T-helper 1 cell (primary cell): ENCODE measurements at regions not wholly inside any gene's neighbourhood (a gene's known extent, or its start where the extent isn't known, plus 50 kb on each side); places are given as distances from the start of the nearest gene placed in this dataset.

ENCODE experiments used
- DNase-seq, 5 donors: peaks; one replicate each; pipeline ENCODE4 v3.0.0-alpha.2; 2012 to 2020

DNA sequence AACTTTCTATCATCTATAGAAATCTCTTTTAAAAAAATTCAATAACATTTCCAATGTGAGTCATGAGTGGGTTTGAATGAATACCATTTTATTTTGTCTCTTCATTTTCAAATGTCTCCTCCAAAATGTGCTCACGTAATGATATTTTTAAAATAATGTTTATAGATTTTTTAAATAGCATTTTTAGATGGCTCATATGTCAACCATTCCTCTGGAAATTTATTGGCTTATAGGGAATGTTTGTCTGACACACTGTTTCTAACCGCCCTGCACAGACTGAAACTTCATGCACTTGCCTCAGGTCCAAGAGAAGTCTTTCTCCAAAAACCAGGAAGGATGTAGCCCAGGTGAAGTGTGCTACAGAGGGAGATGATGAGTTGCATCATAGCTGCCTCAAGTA lies 88.8 kb upstream of the PLEKHG7 start:
- DNase-seq = no peak

DNA sequence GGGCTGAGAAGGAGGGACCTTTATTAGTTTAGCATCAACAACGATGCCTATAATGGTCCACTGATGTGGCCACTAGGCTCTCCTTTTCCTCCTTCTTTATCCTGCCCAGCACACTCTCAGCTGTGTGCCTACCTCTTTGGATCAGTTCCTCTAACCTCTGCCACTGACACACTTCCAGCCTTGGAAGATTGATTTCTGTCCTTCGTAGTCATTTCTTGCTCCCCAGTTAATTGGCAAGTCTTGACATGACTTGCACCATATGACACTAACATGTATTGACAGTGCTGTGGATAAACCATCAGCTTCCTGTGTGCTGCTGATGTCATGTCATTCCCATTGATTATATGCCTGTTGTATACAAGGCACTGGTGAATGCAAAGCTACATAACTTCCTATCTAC lies 90.2 kb upstream of the PLEKHG7 start:
- DNase-seq = peak in 1 of 5 donors; percentile 9

DNA sequence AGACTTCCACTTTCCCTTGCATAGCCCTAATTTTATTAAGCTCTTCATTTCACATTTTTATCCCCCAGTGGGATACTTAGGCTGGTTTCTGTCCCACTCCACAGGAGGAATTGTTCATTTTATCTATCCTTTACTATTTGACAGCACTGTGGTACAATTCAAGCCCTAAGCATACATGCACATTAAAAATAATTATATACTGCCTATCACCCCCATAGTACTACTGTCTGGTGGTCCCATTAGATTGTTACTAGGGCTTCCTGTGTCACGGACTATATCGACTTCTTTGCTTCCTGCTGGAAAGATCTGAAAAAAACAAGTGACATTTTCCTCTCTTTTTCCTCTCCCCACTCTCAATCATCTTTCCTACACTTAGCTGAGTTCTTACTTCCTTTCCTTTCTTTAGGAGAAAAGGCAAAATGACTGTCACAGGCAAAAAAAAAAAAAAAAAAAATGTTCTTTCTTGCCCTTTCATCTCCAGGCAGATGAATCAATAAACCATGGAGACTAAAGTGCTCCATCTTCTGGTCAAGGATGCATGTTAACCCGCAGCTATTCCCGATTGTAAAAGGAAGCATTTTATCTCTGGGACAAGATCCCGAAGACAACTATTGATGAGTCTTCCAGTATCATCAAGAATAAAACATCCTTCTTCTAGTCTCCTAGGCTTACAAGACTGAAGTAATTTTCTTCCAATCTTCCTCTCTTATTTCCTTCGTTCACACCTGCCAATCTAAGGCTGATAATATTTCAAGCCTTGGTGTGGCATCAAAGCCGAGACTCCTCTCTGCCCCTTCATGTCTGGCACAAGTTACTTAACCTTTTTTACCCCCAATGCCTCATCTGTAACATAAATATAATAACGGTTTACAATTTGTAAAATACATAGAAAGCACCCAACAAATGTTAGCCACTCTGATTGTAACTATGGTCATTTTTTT lies 94.4 kb upstream of the PLEKHG7 start:
- peak in 1 of 5 donors; percentile 11 for DNase-seq

DNA sequence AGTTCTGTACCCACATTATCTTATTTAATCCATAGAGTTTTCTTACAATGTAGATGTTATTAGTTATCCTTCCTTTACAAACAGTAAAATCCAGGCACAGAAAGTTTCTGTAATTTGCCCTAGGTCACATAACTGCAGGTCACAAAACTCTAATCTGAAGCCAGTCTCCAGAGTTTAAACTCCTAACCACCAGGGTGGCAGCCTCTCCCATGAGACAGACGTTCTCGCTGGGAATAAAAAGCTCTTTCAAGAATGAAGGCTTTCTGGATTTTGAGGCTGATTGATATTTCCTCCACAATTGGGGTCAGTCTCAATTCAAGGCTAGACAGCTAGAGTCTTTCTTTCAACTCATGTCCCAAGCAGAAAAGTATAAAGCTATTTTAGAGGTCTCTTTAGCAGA lies 95.8 kb upstream of the PLEKHG7 start:
- DNase-seq = no peak

DNA sequence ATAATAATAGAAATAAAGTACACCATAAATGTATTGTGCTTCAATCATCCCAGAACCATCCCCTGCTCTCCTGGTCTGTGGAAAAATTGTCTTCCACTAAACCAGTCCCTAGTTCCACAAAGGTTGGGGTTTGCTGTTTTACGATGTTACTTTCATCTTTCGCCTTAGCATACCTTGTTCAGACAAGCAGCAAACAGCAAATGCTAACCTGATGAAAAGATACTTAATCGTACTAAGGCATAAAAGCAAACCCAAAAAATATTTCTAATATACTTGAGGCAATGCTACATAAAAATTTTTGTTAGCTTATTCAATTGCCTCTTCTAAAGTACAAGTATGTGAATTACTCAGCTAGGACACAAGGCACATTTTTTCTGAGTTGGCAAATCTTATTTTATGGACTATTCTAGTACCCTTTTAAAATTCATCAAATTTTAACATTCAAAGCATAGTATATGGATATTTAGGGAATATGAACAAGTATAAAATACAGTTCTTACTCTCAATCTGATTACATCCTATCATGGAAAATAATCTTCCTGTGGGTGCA lies 97.1 kb upstream of the PLEKHG7 start:
- no peak for DNase-seq

DNA sequence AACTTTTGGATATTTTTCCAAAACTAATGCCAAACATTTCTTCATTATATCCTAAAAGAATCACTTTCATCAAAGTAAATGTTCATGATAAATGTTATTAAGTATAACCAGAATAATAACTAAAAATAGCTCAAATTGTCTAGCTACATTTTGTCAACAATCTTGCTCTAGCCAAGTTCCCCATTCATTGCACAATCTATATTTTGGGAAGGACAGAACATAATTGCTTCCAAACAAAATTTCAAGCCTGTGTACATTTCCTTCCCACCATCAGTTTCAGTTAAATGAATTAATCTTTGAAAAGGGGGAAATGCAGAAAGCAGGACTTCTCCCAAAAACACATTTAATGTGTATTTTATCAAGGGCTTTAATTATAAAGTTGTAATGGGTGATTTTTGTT lies 98.0 kb upstream of the PLEKHG7 start:
- no peak for DNase-seq

DNA sequence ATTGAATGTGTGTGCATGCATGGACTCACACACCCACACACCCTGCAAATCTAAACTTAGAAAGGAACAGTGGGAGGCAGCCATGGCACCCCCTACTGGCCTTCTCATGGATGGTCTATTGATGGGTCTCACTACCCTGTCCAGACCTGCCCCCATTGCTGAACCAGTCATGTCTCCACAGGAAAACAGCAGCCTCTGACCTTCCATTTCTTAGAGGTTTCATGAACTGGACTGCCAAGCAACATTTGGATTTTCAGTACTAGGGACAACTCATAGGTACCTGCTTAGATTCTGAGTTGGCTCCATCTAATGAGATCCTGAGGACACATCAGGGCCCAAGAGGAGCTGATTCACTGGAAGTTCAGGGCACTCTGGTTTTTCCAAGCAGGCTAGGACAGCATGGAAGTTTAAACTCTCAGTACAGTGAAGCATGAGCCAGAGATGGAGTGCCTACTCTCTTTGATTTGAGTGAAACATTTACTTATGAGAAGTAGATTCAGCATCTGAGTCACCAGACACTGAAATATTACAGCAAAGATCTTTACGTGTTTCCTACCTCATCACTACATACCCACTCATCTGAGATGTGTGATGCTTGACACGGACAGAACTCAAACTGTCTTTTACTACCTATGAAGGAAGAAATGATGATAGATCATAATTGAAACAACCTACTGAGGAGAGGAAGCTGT lies 98.9 kb upstream of the PLEKHG7 start:
- DNase-seq = peak in 1 of 5 donors; percentile 11

DNA sequence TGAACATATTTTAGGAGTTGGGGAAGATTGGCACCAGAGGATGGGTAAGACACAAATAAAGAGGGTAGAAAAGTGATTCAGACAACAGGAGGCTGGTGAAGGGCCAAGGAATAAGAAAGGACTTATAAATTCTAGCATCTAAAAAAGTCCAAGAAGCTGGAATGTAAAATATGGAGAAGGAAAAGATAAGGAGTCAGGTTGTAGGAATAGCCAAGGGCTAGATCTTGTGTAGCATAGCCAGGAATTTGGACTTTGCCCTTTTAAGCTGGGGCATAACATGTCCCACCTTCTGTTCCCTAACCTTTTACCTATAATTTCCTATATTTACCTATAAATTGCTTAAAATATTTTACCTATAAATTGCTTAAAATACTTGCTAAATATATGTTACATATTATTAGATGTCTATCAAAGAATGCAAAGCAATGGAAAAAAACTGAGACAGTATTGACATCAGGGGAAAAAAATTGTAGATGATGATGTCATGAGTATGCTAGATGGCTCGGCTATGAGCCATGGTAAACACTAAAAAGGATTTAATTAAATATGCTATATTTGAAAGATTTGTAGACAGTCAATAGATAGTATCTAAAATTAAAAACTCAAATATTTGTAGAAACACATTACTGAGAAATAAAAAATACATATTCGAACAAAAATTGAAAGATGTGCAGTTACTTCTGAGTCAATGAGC lies 99.7 kb upstream of the PLEKHG7 start:
- DNase-seq = no peak

DNA sequence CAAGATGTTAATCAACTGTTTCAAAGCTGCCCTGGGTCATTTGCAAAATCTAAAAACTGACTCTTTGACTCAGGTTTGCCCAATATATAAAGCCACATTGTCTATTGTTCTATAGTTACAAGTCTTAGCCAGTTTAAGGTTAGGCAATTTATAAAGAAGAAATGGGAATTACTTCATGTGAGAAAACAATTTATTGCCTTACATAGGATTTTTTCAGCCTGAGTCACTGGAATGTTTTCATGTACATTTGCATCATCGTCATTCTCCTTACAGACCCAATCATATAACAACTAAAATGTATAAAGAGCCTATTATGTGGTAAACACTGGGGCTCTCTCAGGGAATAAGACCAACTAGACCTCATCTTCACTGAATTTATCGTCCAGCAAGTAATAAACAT lies 100.3 kb upstream of the PLEKHG7 start:
- no peak for DNase-seq

DNA sequence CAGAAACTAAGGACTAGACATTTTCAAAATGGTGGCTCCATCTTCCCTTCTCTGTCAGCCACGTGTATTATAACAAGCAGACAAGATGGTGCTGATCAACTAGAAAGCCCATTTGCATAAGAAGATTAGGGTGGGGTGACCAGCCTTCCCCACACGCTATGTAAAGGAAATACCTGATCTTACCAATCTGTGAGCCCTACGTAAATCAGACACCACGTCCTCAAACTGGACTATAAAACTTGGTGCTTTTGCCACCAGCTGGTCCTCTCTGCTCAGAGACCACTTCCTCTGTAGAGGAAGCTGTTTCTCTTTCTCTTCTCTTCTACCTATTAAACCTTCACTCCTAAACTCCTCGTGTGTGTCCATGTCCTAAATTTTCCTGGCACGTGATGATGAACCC lies 101.1 kb upstream of the PLEKHG7 start:
- no peak for DNase-seq

DNA sequence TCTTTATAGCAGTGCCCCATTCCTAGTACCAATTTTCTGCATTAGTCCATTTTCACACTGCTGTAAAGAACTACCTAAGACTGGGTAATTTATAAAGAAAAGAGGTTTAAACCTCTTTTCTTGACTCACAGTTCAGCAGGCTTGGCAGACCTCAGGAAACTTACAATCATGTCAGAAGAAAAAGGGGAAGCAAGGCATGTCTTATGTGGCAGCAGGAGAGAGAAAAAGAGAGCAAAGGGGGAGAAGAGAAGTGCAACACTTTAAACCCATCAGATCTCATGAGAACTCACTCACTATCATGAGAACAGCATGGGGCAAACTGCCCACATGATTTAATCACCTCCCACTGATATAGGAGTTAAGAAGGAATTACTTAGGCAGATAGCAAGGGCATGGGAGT lies 101.6 kb upstream of the PLEKHG7 start:
- no peak for DNase-seq

DNA sequence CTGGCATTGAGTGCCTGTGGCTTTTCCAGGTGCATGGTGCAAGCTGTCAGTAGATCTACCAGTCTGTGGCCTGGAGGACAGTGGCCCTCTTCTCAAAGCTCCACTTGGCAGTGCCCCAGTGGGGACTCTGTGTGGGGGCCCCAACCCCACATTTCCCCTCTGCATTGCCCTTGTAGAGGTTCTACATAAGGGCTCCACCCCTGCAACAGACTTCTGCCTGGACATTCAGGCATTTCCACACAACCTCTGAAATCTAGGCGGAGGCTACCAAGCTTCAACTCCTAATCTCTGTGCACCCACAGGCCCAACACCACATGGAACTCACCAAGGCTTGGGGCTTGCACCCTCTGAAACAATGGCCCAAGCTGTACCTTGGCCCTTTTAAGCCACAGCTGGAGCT lies 102.7 kb upstream of the PLEKHG7 start:
- no peak for DNase-seq

DNA sequence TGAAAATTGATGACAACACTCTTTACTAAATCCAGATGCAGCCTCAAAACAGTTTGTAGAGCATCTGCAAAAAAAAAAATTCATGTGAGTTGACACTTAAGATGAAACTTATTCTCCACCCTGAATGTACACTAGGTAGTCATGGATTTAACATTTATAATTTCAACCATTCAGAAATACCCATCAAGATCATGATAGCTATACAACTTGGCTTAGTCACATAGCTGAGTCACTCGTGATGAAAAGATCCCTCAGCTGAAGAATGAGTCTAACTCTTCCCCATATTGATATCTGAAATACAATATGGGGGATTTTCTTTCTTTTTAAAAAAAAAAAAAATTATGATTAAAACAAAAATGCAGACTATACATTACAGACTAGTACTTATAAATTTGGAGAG lies 104.8 kb upstream of the PLEKHG7 start:
- no peak for DNase-seq

DNA sequence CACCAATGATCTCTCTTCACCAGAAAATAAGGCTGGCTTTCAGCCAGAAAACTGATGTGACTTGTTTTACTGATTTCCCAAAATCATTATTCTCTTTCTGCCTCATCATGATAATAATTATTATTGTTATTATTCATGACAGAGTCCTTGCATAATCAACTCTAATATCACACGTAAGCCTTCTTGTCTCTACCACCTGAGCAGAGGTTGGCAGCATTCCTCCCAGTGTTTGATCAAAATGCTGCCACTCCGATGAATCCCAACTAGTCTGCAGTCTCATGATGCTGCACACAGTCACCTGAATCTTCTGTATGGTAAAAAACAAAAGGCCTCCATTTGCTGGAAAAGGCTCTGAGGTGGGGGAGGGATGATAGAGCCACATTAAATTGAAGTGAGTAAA lies 105.7 kb upstream of the PLEKHG7 start:
- no peak for DNase-seq

DNA sequence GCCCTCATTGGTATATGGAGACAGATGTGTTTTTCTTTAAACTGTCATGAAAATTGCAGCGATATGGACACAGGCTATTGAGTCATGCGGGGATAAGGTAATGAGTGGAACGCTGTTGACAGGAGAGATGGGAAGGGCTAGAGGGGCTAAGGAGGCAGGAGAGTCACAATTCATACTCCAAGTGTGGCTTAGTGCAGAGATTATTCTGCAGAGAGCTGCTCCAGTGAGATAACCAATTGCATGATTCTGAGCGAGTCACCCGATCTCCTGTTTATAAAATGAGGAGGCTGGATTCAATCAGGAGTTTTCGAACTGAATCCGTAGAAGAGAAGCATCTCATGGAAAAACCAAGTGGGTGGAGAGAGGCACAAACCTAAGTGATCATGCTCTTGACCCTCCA lies 106.4 kb upstream of the PLEKHG7 start:
- no peak for DNase-seq

DNA sequence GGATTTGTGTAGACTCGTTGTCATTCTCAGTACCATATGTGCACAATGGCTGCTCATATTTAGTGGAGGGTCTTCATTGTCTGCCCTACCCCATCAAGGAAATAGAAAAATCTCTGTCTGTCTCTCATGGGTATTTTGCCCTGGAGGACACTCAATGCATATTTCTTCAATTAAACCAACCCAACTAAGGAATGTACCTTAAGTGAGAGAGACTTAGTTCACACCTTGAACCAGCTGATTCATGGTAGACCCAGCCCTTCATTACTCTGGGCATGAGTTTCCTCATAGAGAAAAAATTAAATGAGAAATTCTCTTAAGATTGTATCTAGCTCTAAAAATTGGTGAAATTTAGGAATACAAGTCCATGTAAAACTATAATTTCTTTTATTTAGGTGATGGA lies 107.1 kb upstream of the PLEKHG7 start:
- no peak for DNase-seq

DNA sequence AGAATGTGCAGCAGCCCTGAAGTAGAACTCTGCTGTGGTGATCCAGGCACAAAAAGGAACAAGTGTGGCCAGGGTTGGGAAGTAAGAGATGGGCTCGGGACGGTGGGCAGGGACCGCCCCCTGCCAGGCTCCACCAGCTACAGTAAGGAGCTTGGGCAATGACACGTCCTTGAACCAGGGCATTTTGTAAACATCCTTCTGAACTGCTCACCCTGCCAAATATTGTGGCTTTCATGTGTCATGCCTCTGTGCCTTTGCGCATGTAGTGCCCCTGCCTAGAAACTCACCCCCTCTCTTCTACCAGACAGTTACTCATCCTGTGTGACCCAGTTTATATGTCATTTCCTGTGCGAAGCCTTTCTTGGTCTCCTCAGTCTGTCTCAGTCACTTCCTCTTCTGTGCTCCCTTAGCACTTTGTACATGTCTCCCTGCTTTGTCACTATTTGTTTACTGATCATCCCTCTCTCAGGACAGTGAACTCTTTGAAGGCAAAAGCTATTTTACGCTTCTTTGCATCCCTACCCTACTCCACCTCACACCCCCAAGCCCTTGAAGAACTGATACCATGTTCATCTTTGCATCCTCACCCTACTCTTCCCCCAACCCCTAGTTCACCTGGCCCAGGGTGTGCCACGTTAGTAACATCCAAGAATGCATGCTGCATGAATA lies 108.9 kb upstream of the PLEKHG7 start:
- peak; percentile 69 to 95 (median 80) for DNase-seq

DNA sequence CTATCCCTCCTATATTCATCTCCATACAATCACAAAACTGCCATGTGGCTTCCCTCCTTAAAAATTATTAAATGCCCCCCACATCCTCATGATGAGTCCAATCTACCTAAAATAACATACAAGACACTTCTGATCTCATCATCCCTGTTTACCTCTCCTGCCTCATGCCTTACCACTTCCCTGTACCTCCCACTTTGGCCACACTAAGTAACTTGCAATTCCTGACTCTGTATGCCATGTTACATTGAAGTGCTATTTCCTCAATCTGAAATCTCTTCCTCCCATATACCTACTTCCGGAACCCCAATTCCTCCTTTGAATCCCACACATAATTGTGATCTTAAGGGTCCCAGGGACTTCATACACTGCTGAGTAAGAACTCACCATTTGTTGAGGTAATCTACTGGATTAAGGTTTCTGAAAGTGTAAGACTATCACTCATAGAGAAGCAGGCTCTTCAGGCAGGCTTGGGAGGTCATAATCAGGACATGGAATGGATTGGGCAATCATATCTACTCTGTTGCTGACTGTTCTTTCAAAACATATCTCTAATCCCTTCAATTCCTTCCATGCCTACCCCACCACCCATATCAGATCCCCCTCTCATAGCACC lies 117.6 kb upstream of the PLEKHG7 start:
- DNase-seq = no peak

DNA sequence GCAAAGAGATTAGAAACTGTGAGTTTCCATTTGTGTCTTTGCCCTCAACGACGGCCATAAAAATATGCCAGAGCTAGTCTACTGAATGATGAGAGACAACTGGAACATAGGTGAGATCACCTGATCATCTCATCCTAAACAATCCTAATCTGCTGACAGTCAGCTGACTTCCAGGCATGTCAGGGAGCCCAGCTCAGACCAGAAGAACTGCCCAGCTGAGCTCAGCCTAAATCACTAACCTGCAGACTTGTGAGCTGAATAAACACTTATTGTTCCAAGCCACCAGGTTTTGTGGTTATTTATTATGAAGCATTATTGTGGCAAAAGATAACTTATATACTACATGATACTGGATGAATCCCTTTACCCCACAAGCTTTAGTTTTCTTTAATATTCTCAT lies 118.9 kb upstream of the PLEKHG7 start:
- no peak for DNase-seq

DNA sequence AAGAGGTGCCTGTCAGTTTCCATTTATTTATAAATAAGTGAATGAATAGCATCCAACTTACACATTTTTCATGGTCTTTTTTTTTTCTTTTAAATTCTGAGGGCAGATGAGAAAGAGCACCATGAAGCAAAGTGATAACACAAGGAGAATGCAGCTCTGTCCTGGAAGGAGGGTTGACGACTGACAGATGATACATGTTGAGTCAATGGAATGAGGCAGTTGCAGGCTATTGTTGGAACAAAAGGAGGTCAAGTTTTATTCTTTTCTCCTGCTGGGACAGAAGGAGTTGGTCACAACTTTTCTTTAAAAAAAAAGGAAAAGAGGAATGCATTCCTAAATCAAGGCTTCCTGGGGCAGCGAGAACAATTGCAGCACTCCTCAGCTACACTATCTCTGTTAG lies 119.9 kb upstream of the PLEKHG7 start:
- DNase-seq = no peak

DNA sequence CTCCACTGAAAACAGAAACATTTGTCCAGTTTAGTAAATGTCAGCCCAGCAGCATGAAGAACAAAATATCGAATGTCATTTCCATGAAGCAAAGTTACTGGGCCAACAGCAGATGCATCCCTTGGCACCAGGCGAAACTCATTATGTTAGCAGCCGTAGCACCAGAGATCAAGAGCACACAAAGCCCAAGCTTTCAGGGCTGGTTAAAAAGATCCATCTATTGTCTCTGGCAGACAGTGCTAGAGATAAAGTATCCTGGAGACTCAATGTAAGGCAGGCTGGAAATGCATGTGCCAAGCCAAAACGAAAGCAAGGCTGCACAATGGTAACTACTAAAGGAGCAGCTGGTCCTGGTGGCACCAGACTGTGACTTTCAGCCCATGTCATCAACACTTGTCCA lies 120.3 kb upstream of the PLEKHG7 start:
- DNase-seq = no peak

DNA sequence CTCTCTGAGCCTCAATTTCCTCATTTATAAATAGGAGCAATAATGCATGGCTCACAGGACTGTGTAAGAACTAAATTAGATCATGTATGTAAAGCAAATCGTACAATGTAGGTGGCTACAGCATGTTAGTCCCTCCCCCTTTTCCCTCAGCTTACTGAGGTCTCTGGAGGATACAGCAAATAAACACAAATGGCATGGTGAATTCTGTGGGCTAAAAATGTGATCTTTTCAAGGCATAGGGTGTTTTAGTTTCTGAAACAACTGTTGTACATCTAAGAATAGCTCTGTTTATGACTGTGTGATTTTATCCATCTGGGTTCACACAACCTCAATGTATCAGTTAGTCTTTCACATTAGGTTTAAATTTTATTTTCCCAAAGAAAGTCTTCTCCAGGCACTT lies 121.2 kb upstream of the PLEKHG7 start:
- DNase-seq = no peak
